ENCODE measurements at regions not wholly inside any gene's neighbourhood (a gene's known extent, or its start where the extent isn't known, plus 50 kb on each side); places are given as distances from the start of the nearest gene placed in this dataset.

- TF ChIP-seq, protein P1, sequence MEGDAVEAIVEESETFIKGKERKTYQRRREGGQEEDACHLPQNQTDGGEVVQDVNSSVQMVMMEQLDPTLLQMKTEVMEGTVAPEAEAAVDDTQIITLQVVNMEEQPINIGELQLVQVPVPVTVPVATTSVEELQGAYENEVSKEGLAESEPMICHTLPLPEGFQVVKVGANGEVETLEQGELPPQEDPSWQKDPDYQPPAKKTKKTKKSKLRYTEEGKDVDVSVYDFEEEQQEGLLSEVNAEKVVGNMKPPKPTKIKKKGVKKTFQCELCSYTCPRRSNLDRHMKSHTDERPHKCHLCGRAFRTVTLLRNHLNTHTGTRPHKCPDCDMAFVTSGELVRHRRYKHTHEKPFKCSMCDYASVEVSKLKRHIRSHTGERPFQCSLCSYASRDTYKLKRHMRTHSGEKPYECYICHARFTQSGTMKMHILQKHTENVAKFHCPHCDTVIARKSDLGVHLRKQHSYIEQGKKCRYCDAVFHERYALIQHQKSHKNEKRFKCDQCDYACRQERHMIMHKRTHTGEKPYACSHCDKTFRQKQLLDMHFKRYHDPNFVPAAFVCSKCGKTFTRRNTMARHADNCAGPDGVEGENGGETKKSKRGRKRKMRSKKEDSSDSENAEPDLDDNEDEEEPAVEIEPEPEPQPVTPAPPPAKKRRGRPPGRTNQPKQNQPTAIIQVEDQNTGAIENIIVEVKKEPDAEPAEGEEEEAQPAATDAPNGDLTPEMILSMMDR (IDR thresholded peaks at IDR 0.05) = no peak
- TF ChIP-seq EP300 (IDR thresholded peaks at IDR 0.05) = no peak
Observed at GRCh38 chr7:114128880-114129279, 210.1 kb upstream of the PPP1R3A start.
